Heart right ventricle (tissue), 16 donors: ENCODE measurements at regions not wholly inside any gene's neighbourhood (a gene's known extent, or its start where the extent isn't known, plus 50 kb on each side); places are given as distances from the start of the nearest gene placed in this dataset.

Experiments used
- ATAC-seq, 8 donors: fragments of 200-7000 bp; cut with Tn5 transposase; one replicate each; pipeline ENCODE4 v1.9.1; 2020; ENCODE audit warnings: mild to moderate bottlenecking in 8 of 8, moderate library complexity in 8 of 8, moderate number of reproducible peaks in 1 of 8
- DNase-seq, 2 donors: peaks; one replicate each; pipeline ENCODE4 v3.0.0-alpha.2; 2020
- H3K27ac ChIP-seq, 10 donors: fragments of 200-600 bp; sonication (generic) in 2 of 10; one replicate each; pipeline versions ENCODE4 v1.5.0 to v1.8.0; 2020 to 2022; ENCODE audit warnings: mild to moderate bottlenecking in 3 of 10
- H3K27me3 ChIP-seq, 7 donors: fragments of 200-600 bp; one replicate each; pipeline ENCODE4 v1.8.0; 2021 to 2022; ENCODE audit warnings: mild to moderate bottlenecking in 2 of 7
- H3K36me3 ChIP-seq, 9 donors: fragments of 200-600 bp; sonication (generic) in 1 of 9; one replicate each; pipeline versions ENCODE4 v1.5.0 to v1.8.0; 2020 to 2022; ENCODE audit warnings: mild to moderate bottlenecking in 2 of 9
- H3K4me1 ChIP-seq, 9 donors: fragments of 200-600 bp; sonication (generic) in 1 of 9; one replicate each; pipeline versions ENCODE4 v1.5.0 to v1.8.0; 2020 to 2022; ENCODE audit warnings: mild to moderate bottlenecking in 4 of 9
- H3K4me3 ChIP-seq, 10 donors: fragments of 200-600 bp; sonication (generic) in 2 of 10; one replicate each; pipeline versions ENCODE4 v1.5.0 to v1.8.0; 2020 to 2022; ENCODE audit warnings: mild to moderate bottlenecking in 7 of 10, moderate library complexity in 2 of 10
- H3K9me3 ChIP-seq, 11 donors: fragments of 200-600 bp in 10 of 11; sonication (generic) in 2 of 11; one replicate each; pipeline versions ENCODE4 v1.5.0 to v1.8.0; 2013 to 2022; ENCODE audit warnings: mild to moderate bottlenecking in 2 of 11, control low read depth in 1 of 11, moderate library complexity in 1 of 11
- CTCF ChIP-seq, 9 donors: fragments of 200-600 bp; sonication (generic) in 2 of 9; IDR thresholded peaks; one replicate each; pipeline versions ENCODE4 v1.5.0 to v1.8.0; 2021 to 2022; ENCODE audit warnings: antibody characterized with exemption in 9 of 9, mild to moderate bottlenecking in 5 of 9, moderate library complexity in 1 of 9
- WGBS, 2 donors: extraction: QIAGEN DNeasy Blood & Tissue Kit; methylation state at CpG; one replicate each; pipeline ENCODE4 v1.1.7; 2013; ENCODE audit warnings: inconsistent platforms in 1 of 2; 5-methylcytosine and 5-hydroxymethylcytosine counted together
- intact Hi-C, 10 donors: fragments of 100-400 bp; cut with DNase I; formaldehyde crosslinking; loops; one replicate each; pipeline versions ENCODE4 v1.11.1 to v1.14.2; 2022
- donor health status: Arrhythmogenic right ventricular cardiomyopathy.
- donor health status: ischemic (EF 13 %, LVEDD 7.1; RV severe dilation, severe dysfunction).
- donor health status: healthy with polysubstance abuse.
- donor health status: DM: no; HTN: yes; CAD: no.
- donor health status: DM: no; HTN: no; CAD: no.
- donor health status: ischemic (EF 25% LVEDD 6.9; RV normal size, moderate dysfunction).
- donor health status: ischemic (EF 25% LVEDD 5.7; RV mildly dilated, moderate dysfunction).
- donor health status: healthy.
- donor health status: DM: yes; HTN: yes; CAD: no.
- donor health status: Ischemic cardiomyopathy.
- donor health status: ischemic (EF 35%, LVEDD 5.7; RV mildly dilated, moderate dysfunction).
- donor health status: nonischemic (EF 11% LVEDD 7.7; RV severe dilation, severe dysfunction).
- donor health status: DM: yes; HTN: yes; CAD: no.
- donor health status: PGD.
- donor health status: ischemic (EF 29% LVEDD 5.4; RV normal size, mild dysfunction).
- donor health status: nonischemic (EF 23%, LVEDD 6.1; RV moderate dilation, normal function).

GRCh38 chr3:127049393-127049792 is 66.5 kb downstream of the PLXNA1 start:
- Histone ChIP-seq H3K36me3 (no peaks in the 10 kb centered on the region), H3K27me3 (no peaks in the 10 kb centered on the region), H3K9me3 (peaks cover 0 to 7% (median 0%) of the 10 kb centered on the region in 11 donors), H3K27ac (no peak overlapping the region), H3K4me3 (no peak overlapping the region), H3K4me1 (peaks cover 0 to 30% (median 4%) of the 10 kb centered on the region in 9 donors)
- no peak for DNase-seq
- 77 to 79% methylated on average over 5 of the region's 5 CpGs for whole genome bisulfite sequencing, 2 donors
- intact Hi-C loops = no loop called here
- no peak for TF ChIP-seq CTCF (IDR thresholded peaks at IDR 0.05)
- no peak for ATAC-seq

GRCh38 chr3:127050733-127051132 is 67.8 kb downstream of the PLXNA1 start:
- H3K27me3 ChIP-seq = no peaks in the 10 kb centered on the region
- no peaks in the 10 kb centered on the region for H3K36me3 ChIP-seq
- ATAC-seq (peak in 1 of 8 donors; percentile 25), DNase-seq (no peak)
- no peak overlapping the region for H3K27ac ChIP-seq
- no peak for TF ChIP-seq CTCF (IDR thresholded peaks at IDR 0.05)
- WGBS, 2 donors = 43 to 53% methylated on average over 7 of the region's 7 CpGs
- peaks cover 0 to 7% (median 0%) of the 10 kb centered on the region in 11 donors for H3K9me3 ChIP-seq
- H3K4me3 ChIP-seq = no peak overlapping the region
- H3K4me1 ChIP-seq = peaks cover 0 to 28% (median 4%) of the 10 kb centered on the region in 9 donors
- intact Hi-C loops = no loop called here

GRCh38 chr3:127052121-127052561 is 69.2 kb downstream of the PLXNA1 start:
- ATAC-seq = peak; percentile 82 to 97 (median 91)
- H3K4me1 ChIP-seq = peaks cover 0 to 28% (median 4%) of the 10 kb centered on the region in 9 donors
- no peaks in the 10 kb centered on the region for H3K36me3 ChIP-seq
- peak; percentile 35 to 77 for DNase-seq
- peaks cover 0 to 16% (median 2%) of the 10 kb centered on the region in 11 donors for H3K9me3 ChIP-seq
- H3K4me3 ChIP-seq = no peak overlapping the region
- H3K27me3 ChIP-seq = no peaks in the 10 kb centered on the region
- intact Hi-C loops = no loop called here
- H3K27ac ChIP-seq = no peak overlapping the region
- no peak for TF ChIP-seq CTCF (IDR thresholded peaks at IDR 0.05)
- WGBS, 2 donors = 60 to 69% methylated on average over 15 of the region's 15 CpGs

- Histone ChIP-seq H3K27ac (no peak overlapping the region), H3K4me3 (no peak overlapping the region), H3K36me3 (no peaks in the 10 kb centered on the region), H3K4me1 (peaks cover 0 to 28% (median 4%) of the 10 kb centered on the region in 9 donors), H3K27me3 (no peaks in the 10 kb centered on the region), H3K9me3 (peaks cover 0 to 20% (median 6%) of the 10 kb centered on the region in 11 donors)
- intact Hi-C loops = no loop called here
- ATAC-seq (peak in 2 of 8 donors; percentile 12 to 14), DNase-seq (no peak)
- WGBS, 2 donors = 80 to 83% methylated on average over 6 of the region's 6 CpGs
- no peak for TF ChIP-seq CTCF (IDR thresholded peaks at IDR 0.05)
These were observed 70.1 kb downstream of the PLXNA1 start for GRCh38 chr3:127053026-127053425.
